Astrocyte of the cerebellum (primary cell): ENCODE measurements at regions not wholly inside any gene's neighbourhood (a gene's known extent, or its start where the extent isn't known, plus 50 kb on each side); places are given as distances from the start of the nearest gene placed in this dataset.

ENCODE experiments used
- DNase-seq: peaks from one replicate; pipeline ENCODE4 v3.0.0-alpha.2; 2011; ENCODE audit warnings: low read depth
- H3K4me3 ChIP-seq: 2 replicates; pipeline ENCODE4 v1.5.1; 2011; ENCODE audit warnings: mild to moderate bottlenecking, low read depth, low read length, moderate library complexity
- CTCF ChIP-seq: IDR thresholded peaks from 2 replicates; pipeline ENCODE4 v1.5.1; 2012; ENCODE audit warnings: low read length, low read depth, moderate library complexity, mild to moderate bottlenecking; ENCODE audit errors: missing control alignments
- in situ Hi-C: cut with HindIII; loops from 2 replicates; pipeline ENCODE4 v1.10.0; 2017; ENCODE audit warnings: low sequenced_read_pairs

GRCh38 chr4:33592701-33593100, 2651.6 kb downstream of the ARAP2 start:
- no peak overlapping the region for H3K4me3 ChIP-seq
- in situ Hi-C loops, result no loop called here
- DNase-seq, result no peak
- TF ChIP-seq CTCF, result no peak

- in situ Hi-C loops, result no loop called here
- DNase-seq, result no peak
- TF ChIP-seq CTCF, result no peak
- no peak overlapping the region for H3K4me3 ChIP-seq
Measured at GRCh38 chr4:33606951-33607350, 2637.4 kb downstream of the ARAP2 start.

GRCh38 chr4:33616121-33616520, 2628.2 kb downstream of the ARAP2 start:
- DNase-seq, result no peak
- in situ Hi-C loops, result no loop called here
- no peak overlapping the region for H3K4me3 ChIP-seq
- TF ChIP-seq CTCF, result no peak

DNA sequence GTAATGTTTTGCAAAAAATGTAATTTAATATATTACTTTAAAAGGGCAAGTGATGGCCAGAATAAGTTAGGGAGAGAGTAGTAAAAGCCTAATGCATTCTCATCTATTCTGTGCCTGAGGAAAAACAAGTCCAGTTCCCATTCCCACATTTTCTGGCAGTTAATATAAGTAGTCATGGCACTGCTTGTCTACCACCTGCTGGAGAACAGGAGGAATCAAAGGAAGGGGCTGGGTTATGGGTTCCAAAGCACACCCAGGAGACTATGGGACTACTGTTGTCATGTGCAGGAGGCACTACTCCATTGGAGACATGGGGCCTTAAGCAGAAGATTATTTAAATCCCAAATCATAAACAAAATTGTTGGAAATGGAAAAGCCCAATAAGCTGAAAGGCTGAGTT, 2618.6 kb downstream of the ARAP2 start:
- DNase-seq, result no peak
- in situ Hi-C loops, result no loop called here
- TF ChIP-seq CTCF, result no peak

DNA sequence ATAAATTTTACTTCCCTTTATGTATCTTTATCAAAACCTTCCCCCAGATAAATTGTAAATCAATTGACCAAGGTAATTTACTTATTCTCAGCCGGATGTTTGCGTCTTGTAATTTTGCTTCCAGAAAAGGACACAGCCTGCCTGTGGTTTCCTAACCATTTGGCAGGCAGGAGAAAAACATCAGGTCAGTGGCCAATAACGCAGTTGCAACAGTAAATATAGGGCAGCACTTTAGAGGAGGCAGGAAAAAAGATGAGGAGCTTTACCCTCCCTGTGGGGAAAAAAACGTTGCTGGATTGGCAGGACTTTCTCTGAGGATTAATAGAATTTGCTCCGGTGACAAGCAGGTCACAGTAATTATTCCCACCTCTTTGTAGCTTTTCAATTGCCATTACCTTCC, 2618.1 kb downstream of the ARAP2 start:
- H3K4me3 ChIP-seq, result no peak overlapping the region
- in situ Hi-C loops, result no loop called here
- DNase-seq, result no peak
- TF ChIP-seq CTCF, result no peak

More for the DNA sequence above, 2618.6 kb downstream of the ARAP2 start:
- no peak overlapping the region for H3K4me3 ChIP-seq

DNA sequence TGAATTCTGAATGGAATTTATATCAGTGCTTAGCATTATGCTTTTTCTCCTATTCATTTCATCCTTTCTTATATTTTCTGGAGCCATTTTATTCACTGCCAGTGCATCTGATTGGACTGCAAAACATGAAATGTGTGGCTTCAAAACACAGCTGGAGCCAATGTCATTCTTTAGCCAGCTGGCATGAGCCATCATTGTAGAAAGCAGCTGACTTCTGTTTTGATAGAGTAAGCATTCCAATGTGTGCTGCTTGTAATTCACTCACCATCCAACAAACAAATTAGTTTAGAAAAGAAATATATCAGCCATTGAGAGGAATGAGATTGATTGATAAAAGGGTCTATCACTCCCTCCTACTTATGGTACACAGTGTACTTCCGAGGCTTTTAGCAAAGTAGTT, 2616.0 kb downstream of the ARAP2 start:
- in situ Hi-C loops, result no loop called here
- TF ChIP-seq CTCF, result no peak
- DNase-seq, result peak; percentile 27
- no peak overlapping the region for H3K4me3 ChIP-seq

DNA sequence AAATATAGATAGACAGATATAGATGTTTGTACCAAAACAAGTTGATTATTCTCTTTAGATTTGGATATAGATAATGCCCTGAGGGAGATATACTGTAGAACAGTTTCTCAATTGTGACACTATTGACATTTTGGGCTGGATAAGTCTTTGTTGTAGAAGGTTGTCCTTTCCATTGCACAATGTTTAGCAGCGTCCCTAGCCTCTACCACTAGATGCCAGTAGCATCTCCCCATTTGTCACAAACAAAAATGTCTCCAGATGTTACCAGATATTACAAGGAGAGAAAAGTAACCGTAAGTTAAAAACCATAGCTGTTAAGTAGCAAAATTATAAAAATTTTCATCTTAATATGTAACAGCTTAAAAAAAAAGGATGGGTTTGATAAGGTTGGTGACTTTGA, 2595.3 kb downstream of the ARAP2 start:
- no peak overlapping the region for H3K4me3 ChIP-seq
- TF ChIP-seq CTCF, result peak; percentile 69
- in situ Hi-C loops, result no loop called here
- peak; percentile 20 for DNase-seq
